Calu3 (cell line): ENCODE measurements at regions not wholly inside any gene's neighbourhood (a gene's known extent, or its start where the extent isn't known, plus 50 kb on each side); places are given as distances from the start of the nearest gene placed in this dataset.
A peak's percentile ranks its signal among the peaks of the same experiment; 100 is the strongest.

Experiments
- BruUV-seq: library from RNA; stranded (reverse); fragments of 400-500 nt; replicated peaks from 2 replicates; lab custom pipeline; 2021; lab: Mats Ljungman, UMichigan
- CTCF ChIA-PET: fragments of 300-600 bp; sonication (Branson Sonifier 250); formaldehyde crosslinking; loops from one replicate; lab custom pipeline; 2022; ENCODE audit warnings: antibody characterized with exemption; lab: Charles Lee
- DNase-seq: peaks from one replicate; pipeline ENCODE4 v3.0.0; 2022
- H3K27ac Mint-ChIP-seq: one replicate; pipeline ENCODE4 v1.8.0; 2022; ENCODE audit warnings: mixed read lengths; ENCODE audit not compliant: unreplicated experiment
- H3K27me3 Mint-ChIP-seq: one replicate; pipeline ENCODE4 v1.8.0; 2022; ENCODE audit warnings: mixed read lengths; ENCODE audit not compliant: unreplicated experiment
- H3K36me3 Mint-ChIP-seq: one replicate; pipeline ENCODE4 v1.8.0; 2022; ENCODE audit warnings: mild to moderate bottlenecking, moderate library complexity, mixed read lengths; ENCODE audit not compliant: insufficient read depth, unreplicated experiment
- H3K4me1 Mint-ChIP-seq: one replicate; pipeline ENCODE4 v1.8.0; 2022; ENCODE audit warnings: mild to moderate bottlenecking, low read depth, mixed read lengths; ENCODE audit not compliant: unreplicated experiment
- H3K4me3 Mint-ChIP-seq: one replicate; pipeline ENCODE4 v1.8.0; 2022; ENCODE audit warnings: mild to moderate bottlenecking, low read depth, moderate library complexity, mixed read lengths; ENCODE audit not compliant: unreplicated experiment
- H3K9me3 Mint-ChIP-seq: one replicate; pipeline ENCODE4 v1.8.0; 2022; ENCODE audit warnings: low read depth, mixed read lengths; ENCODE audit not compliant: unreplicated experiment
- CTCF ChIP-seq: fragments of 200-600 bp; IDR thresholded peaks from one replicate; pipeline ENCODE4 v1.8.0; 2022; ENCODE audit warnings: antibody characterized with exemption; ENCODE audit not compliant: unreplicated experiment
- intact Hi-C: fragments of 100-400 bp; cut with micrococcal nuclease; formaldehyde crosslinking; loops from one replicate; pipeline ENCODE4 v1.10.0; 2022; ENCODE audit not compliant: unreplicated experiment

DNA sequence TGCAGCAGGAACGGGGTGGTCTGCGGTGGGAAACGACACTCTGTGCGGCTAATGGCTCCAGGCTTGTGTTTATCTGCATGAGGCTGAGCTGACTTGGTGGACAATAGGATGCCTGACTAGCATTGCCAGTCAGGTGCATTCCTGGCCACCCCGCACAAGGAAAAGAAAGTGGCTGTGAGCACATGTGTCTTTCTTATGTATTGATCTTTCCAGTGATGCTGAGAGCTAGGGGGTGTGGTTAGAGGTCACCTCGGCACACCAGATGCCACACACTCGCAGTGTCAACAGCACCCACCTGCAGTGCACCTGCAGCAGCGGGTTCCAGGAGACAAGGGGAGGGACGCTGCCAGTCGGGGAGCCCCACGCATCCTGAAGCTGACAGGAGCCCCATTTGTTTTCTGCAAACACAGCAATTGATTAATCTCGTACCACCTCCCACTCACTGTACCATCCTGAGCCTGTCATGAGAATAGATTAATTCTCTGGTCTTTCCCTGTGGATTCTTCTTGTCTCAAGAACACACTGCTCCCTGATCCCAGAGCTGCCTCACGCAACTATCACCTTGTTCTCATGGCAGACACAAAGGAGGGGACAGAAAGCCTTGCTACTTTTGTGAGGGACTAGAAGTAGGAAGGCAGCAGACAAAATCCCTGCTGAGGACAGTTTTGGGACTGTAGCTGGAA is 251.7 kb upstream of the WWC1 start:
- H3K4me3 Mint-ChIP-seq, result no peak overlapping the region
- no peak overlapping the region for H3K27ac Mint-ChIP-seq
- no TSS peak for BruUV-seq
- peak; percentile 42 for DNase-seq
- H3K9me3 Mint-ChIP-seq, result no peaks in the 10 kb centered on the region
- intact Hi-C loops, result loop anchor here (10.0 kb wide), 1 partner anchor 775 kb away; no protein-coding TSS in a partner anchor
- H3K27me3 Mint-ChIP-seq, result peaks cover 83% of the 10 kb centered on the region
- no peaks in the 10 kb centered on the region for H3K36me3 Mint-ChIP-seq
- peaks cover 16% of the 10 kb centered on the region for H3K4me1 Mint-ChIP-seq
- no peak for TF ChIP-seq CTCF
- CTCF ChIA-PET, result interaction anchor here (0.6 kb wide), 1 partner anchor 688 kb away, joined by 3 read pairs; no protein-coding TSS in a partner anchor

GRCh38 chr5:168041583-168041982 is 249.9 kb upstream of the WWC1 start:
- H3K4me3 Mint-ChIP-seq, result no peak overlapping the region
- CTCF ChIA-PET, result no interaction called here

GRCh38 chr5:168042284-168043068 is 249.0 kb upstream of the WWC1 start:
- intact Hi-C loops, result loop anchor here (10.0 kb wide), 1 partner anchor 778 kb away; no protein-coding TSS in a partner anchor
- TF ChIP-seq CTCF, result no peak
- Mint-ChIP-seq H3K4me1 (peaks cover 22% of the 10 kb centered on the region), H3K9me3 (no peaks in the 10 kb centered on the region), H3K4me3 (no peak overlapping the region), H3K27me3 (peaks cover 95% of the 10 kb centered on the region), H3K36me3 (no peaks in the 10 kb centered on the region), H3K27ac (no peak overlapping the region)
- CTCF ChIA-PET, result no interaction called here
- no peak for DNase-seq
- BruUV-seq, result no TSS peak

More at GRCh38 chr5:168041583-168041982, 249.9 kb upstream of the WWC1 start:
- peaks cover 16% of the 10 kb centered on the region for H3K4me1 Mint-ChIP-seq
- H3K27ac Mint-ChIP-seq, result no peak overlapping the region
- H3K27me3 Mint-ChIP-seq, result peaks cover 92% of the 10 kb centered on the region
- no peak for TF ChIP-seq CTCF
- H3K36me3 Mint-ChIP-seq, result no peaks in the 10 kb centered on the region
- H3K9me3 Mint-ChIP-seq, result no peaks in the 10 kb centered on the region
- no TSS peak for BruUV-seq
- intact Hi-C loops, result loop anchor here (10.0 kb wide), 1 partner anchor 777 kb away; no protein-coding TSS in a partner anchor
- no peak for DNase-seq

GRCh38 chr5:168046163-168046562 is 245.3 kb upstream of the WWC1 start:
- DNase-seq, result no peak
- no TSS peak for BruUV-seq
- H3K4me3 Mint-ChIP-seq, result no peak overlapping the region
- H3K27me3 Mint-ChIP-seq, result peaks cover 95% of the 10 kb centered on the region
- H3K4me1 Mint-ChIP-seq, result peaks cover 12% of the 10 kb centered on the region
- no peak overlapping the region for H3K27ac Mint-ChIP-seq
- no peaks in the 10 kb centered on the region for H3K36me3 Mint-ChIP-seq
- intact Hi-C loops, result loop anchor here (10.0 kb wide), 1 partner anchor 781 kb away; no protein-coding TSS in a partner anchor
- no peaks in the 10 kb centered on the region for H3K9me3 Mint-ChIP-seq
- CTCF ChIA-PET, result interaction anchor here (0.5 to 2.0 kb wide), 2 partner anchors 323 to 561 kb away, joined by 4 to 10 read pairs; no protein-coding TSS in a partner anchor
- no peak for TF ChIP-seq CTCF
